GM12878 (cell line): ENCODE measurements at regions not wholly inside any gene's neighbourhood (a gene's known extent, or its start where the extent isn't known, plus 50 kb on each side); places are given as distances from the start of the nearest gene placed in this dataset.

Experiments used
- EP300 ChIP-seq, 2 experiments: fragments of 150-350 bp in 1 of 2; IDR thresholded peaks; 2 replicates each; pipeline ENCODE4 v1.6.1; 2011 to 2012; ENCODE audit warnings: low read depth in 2 of 2, low read length in 2 of 2, borderline replicate concordance in 1 of 2, improper control_type of control experiment in 1 of 2, inconsistent platforms in 1 of 2; ENCODE audit not compliant: control insufficient read depth in 1 of 2
- HCFC1 ChIP-seq: fragments of 150-350 bp; IDR thresholded peaks from 2 replicates; pipeline ENCODE4 v1.6.1; 2014; ENCODE audit warnings: low read length
- RUNX3 ChIP-seq: IDR thresholded peaks from 2 replicates; pipeline ENCODE4 v1.6.1; 2012; ENCODE audit warnings: low read length, inconsistent platforms
- TF ChIP-seq, protein P1 (sequence below), 3 experiments: IDR thresholded peaks in 2 of 3; conservative IDR thresholded peaks in 1 of 3; 2 replicates each; pipeline ENCODE4 v1.5.1; 2011; ENCODE audit warnings: low read depth in 3 of 3, low read length in 3 of 3, mild to moderate bottlenecking in 3 of 3, control low read depth in 2 of 3, moderate library complexity in 2 of 3, inconsistent platforms in 1 of 3, mixed read lengths in 1 of 3; ENCODE audit not compliant: control insufficient read depth in 2 of 3, insufficient read depth in 1 of 3; ENCODE audit errors: extremely low read depth in 1 of 3
- TF ChIP-seq, protein P2 (sequence below): fragments of 450-650 bp; formaldehyde crosslinking; IDR thresholded peaks from 2 replicates; pipeline ENCODE4 v1.4.0; 2020; ENCODE audit warnings: mild to moderate bottlenecking, moderate library complexity

GRCh38 chr11:122025757-122026156 is 90.3 kb downstream of the BLID start:
- TF ChIP-seq, protein P1, sequence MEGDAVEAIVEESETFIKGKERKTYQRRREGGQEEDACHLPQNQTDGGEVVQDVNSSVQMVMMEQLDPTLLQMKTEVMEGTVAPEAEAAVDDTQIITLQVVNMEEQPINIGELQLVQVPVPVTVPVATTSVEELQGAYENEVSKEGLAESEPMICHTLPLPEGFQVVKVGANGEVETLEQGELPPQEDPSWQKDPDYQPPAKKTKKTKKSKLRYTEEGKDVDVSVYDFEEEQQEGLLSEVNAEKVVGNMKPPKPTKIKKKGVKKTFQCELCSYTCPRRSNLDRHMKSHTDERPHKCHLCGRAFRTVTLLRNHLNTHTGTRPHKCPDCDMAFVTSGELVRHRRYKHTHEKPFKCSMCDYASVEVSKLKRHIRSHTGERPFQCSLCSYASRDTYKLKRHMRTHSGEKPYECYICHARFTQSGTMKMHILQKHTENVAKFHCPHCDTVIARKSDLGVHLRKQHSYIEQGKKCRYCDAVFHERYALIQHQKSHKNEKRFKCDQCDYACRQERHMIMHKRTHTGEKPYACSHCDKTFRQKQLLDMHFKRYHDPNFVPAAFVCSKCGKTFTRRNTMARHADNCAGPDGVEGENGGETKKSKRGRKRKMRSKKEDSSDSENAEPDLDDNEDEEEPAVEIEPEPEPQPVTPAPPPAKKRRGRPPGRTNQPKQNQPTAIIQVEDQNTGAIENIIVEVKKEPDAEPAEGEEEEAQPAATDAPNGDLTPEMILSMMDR (IDR thresholded peaks at IDR 0.05 in 2 of 3, conservative IDR thresholded peaks at IDR 0.05 in 1 of 3; ENCODE audit: control insufficient read depth in 2 of 3, extremely low read depth in 1 of 3, insufficient read depth in 1 of 3, low read depth in 3 of 3, low read length in 3 of 3), result no peak
- TF ChIP-seq HCFC1 (no peak), EP300 (IDR thresholded peaks at IDR 0.05; ENCODE audit: borderline replicate concordance in 1 of 2, control insufficient read depth in 1 of 2, low read depth in 2 of 2, low read length in 2 of 2) (no peak), RUNX3 (no peak)
- TF ChIP-seq, protein P2, sequence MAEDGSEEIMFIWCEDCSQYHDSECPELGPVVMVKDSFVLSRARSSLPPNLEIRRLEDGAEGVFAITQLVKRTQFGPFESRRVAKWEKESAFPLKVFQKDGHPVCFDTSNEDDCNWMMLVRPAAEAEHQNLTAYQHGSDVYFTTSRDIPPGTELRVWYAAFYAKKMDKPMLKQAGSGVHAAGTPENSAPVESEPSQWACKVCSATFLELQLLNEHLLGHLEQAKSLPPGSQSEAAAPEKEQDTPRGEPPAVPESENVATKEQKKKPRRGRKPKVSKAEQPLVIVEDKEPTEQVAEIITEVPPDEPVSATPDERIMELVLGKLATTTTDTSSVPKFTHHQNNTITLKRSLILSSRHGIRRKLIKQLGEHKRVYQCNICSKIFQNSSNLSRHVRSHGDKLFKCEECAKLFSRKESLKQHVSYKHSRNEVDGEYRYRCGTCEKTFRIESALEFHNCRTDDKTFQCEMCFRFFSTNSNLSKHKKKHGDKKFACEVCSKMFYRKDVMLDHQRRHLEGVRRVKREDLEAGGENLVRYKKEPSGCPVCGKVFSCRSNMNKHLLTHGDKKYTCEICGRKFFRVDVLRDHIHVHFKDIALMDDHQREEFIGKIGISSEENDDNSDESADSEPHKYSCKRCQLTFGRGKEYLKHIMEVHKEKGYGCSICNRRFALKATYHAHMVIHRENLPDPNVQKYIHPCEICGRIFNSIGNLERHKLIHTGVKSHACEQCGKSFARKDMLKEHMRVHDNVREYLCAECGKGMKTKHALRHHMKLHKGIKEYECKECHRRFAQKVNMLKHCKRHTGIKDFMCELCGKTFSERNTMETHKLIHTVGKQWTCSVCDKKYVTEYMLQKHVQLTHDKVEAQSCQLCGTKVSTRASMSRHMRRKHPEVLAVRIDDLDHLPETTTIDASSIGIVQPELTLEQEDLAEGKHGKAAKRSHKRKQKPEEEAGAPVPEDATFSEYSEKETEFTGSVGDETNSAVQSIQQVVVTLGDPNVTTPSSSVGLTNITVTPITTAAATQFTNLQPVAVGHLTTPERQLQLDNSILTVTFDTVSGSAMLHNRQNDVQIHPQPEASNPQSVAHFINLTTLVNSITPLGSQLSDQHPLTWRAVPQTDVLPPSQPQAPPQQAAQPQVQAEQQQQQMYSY (CRISPR knock-in tag), result no peak
